RCC 7860 (cell line): ENCODE measurements at regions not wholly inside any gene's neighbourhood (a gene's known extent, or its start where the extent isn't known, plus 50 kb on each side); places are given as distances from the start of the nearest gene placed in this dataset.

Source experiments
- DNase-seq: peaks from one replicate; pipeline ENCODE4 v3.0.0-alpha.2; 2015; ENCODE audit warnings: low spot score
- FAIRE-seq: peaks from 2 replicates; lab custom pipeline; 2012; peaks lifted over from hg19 to GRCh38; lab: Jason Lieb, UNC

DNA sequence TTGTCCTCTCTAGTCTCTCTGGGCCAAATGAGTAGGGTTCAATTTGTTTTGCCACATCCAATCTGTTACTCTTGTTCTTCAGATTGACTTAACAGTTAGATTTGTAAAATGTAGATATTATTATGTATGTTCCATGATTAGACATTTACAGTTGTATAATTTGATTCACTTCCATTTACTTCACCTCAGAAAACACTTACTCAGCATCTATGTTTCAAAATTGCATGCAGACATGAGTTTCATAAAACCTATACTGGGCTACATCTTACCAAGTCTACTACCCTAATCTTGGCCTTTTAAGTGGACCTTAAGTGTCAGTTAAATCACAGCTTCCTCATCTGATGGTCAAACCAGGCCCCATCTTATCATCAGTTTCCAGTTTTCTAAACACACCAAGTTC, 1181.2 kb upstream of the CDH9 start:
- no peak for DNase-seq

DNA sequence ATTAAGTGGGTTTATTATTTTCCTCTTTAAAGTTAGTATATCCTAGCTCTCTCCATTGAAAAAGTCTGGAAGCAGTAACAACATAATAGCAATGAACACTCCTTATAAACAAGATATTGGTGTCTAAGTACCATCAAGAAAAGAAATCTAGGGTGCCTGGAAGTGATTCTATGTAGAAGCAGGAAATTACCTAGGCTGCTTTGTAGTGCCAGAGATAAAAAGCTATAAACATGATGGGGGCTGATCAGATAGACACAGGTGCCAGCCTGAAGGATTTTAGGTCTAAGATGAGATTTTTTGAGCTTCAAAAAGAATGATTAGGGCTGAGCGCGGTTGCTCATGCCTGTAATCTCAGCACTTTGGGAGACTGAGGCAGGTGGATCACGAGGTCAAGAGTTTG, 1179.3 kb upstream of the CDH9 start:
- FAIRE-seq = no peak
- DNase-seq = no peak

More for the DNA sequence above, 1181.2 kb upstream of the CDH9 start:
- no peak for FAIRE-seq

DNA sequence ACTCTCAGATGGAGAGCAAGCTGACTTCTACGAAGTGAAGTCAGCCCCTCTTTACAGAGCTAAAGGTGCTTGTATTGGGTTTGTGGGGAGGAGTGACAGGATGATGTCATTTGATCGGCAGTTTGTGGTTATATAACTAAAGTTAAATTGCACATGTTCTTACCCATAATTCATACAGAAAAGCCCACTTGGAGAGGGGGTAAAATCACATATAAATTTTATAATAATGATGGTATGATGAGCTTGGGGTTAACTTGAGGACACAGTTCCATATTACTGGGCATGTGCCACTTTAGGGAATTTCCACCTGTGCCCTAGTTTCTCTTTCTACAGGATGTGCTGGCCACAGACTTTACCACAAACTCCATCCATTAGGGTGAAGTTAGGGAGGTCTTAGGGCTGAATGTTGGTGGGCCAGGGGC, 1178.6 kb upstream of the CDH9 start:
- peak; percentile 59 for DNase-seq
- peak; percentile 4 for FAIRE-seq

DNA sequence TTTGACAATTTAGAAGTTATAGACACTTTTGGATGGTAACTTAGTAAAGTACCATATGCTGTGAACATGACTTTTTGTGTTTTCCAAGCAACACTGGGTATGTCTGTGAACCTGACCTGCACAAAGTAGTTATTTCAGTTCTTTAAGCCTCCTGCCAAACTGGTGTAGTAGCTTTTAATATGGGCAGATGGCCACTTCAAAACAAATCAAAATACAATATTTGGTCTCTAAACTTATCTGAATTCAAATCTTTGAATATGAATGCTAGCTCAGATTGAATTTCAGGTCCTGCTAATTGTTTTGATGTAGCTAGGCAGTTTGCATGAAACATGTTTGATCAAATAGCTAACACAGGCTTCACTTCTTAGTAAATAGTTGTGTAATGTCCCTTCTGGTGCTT, 1176.7 kb upstream of the CDH9 start:
- FAIRE-seq = no peak
- DNase-seq = no peak

DNA sequence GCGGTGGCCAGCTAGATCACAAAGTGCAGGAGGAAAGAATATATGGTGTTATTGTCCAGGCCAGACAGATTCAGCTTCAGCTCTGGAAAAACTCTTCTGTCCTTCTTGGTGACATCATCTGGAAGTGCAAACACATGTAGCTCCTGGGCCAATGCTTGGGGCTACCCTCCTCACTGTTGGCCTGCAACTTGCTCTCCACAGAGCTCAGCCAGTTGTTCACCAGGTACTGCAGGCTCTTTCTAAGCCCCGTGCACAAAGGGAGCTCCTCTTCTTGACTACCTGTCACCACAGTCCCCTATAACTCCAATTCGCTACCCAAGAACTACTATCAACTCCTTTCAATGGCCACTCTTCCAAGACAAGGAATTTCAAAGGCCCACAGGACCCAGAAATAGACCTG, 1175.9 kb upstream of the CDH9 start:
- DNase-seq (no peak), FAIRE-seq (no peak)

DNA sequence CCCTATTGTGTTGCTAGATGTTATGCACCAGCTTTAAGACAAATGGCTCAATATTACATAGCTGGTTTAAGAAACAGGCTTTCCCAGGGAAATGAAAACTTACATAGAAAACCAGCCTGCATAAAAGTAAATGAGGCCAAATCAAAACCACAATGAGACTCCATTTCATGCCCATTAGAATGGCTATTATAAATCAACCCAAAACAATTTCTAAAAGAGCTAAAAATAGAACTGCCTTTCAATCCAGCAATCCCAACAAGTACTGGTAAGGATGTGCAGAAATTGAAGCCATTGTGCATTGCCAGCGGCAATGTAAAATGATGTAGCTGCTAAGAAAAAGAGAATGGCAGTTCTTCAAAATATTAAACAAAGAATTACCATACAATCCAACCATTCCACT, 1170.0 kb upstream of the CDH9 start:
- no peak for DNase-seq

DNA sequence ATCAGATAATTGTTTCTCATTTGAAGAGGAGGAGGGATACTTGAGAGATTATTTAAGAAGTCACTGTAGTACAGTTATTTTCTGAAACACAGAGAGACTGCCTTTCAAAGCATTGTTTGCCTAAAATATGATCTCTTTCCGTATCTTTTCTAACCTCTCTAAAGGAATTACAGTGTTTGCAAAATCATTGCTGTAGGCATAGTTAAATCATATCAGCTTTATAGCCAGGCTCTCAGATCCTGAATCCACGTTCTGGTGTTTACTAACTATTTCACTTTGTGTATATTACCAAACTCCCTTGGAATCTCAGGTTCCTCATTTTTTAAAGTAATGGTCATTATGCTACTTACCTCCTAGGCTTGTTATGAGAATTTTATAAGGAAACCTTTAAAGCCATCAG, 1151.6 kb upstream of the CDH9 start:
- no peak for FAIRE-seq
- no peak for DNase-seq

More for the DNA sequence above, 1170.0 kb upstream of the CDH9 start:
- FAIRE-seq = no peak

DNA sequence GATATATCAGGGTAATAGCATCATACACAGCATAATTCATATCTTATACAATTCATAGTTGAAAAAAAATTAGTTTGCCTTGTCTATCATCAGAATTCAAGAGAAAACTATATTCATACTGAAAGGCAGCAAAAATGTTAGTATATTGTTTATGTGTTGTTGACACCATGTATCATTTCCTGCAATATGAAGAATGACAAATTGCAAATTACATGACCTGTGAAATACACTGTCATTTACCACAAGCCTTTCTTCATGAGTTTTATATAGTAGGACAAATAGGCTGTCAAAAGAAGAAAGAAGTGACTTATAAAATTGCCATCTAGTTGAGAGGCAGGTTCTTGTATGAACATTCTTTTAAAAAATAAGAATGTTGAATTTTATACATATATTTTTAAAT, 1136.3 kb upstream of the CDH9 start:
- no peak for FAIRE-seq
- DNase-seq = no peak

DNA sequence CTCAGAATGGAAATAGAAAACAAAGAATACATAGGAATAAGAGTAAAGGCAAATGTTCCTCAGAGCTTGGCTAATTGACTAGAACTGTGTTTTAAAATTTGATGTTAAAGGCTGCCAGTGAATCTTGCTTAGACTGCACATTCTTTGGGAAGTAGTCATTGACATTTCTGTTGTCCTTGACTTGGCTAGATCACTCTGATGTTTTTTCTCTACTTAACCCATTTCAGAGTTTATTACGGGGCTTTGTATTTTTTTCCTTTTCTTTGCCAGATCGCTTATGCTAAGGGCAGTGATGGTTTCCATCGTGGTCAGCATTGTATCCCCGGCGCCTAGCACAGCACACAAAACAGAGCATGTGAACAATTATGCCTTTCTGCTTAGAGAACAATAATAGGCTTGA, 1126.7 kb upstream of the CDH9 start:
- FAIRE-seq = no peak
- DNase-seq = peak; percentile 32

DNA sequence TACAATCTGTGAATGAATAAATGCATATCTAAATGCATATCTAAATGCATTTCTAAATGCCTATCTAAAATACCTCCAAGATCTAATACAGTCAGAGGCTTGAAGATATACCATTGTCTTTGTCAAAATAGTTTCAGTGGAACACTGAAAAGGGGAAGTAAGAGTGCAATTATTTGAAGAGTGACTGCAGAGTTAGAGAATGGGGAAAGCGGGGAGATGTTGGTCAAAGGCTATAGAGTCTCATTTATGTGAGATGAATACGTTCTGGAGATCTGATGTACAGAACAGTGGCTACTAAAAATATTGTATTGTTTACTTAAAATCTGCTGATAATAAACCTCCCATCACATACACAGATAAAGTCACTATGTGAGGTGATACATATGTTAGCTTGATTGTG, 1126.2 kb upstream of the CDH9 start:
- FAIRE-seq (no peak), DNase-seq (no peak)

DNA sequence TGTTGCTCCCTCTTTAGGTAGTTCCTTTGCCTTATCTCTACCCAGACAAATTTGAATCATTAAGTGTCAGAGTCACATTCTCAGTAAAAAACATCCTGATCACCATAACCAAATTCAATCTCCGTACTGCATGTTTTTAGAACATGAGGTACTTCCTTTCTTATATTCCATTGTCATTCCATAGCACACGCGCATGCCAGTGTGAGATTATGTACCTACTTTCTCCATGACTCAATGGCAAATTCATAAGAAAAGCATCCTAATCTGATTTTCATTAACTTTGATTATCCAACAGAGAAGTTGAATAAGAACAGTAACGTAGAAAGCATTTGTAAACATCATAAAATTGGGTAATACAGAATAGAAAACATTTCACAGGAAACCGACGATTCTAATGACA, 1118.6 kb upstream of the CDH9 start:
- DNase-seq (no peak), FAIRE-seq (no peak)

DNA sequence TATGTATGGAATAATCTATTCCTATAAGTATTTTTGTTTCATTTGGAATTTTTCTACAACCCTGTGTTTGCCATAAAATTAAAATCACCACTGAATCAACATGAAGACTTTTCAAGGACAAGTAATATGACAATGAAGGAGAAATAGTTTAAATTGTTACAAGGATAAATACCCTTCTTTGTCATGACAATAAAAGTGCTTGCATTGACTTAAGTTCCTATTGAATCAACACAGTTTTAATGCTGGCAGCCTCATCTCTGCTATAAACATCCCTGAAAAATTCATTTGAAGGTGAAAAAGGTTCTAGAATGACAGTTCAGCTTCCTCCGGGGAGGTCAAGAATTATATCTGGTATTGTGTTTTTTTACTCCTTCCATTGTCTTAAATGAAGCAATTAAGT, 1105.1 kb upstream of the CDH9 start:
- DNase-seq = no peak
- no peak for FAIRE-seq

DNA sequence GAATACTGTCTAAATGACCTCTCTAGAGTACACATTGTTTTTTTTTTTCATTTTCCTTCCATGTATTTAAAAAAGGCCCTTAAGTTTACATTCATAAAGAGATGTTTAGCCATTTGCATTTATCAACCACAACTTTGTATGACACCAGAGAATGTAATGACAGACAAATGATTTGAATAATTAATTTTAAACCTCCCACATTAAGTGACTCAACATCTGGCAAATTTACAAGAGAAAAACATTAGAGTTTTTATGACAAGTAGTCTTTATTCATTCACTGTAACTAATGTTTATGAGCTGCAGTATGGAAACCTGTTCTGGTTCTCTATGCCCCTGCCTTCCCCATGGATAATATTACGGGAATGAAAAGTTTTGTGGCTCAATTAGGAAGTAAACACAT, 1093.8 kb upstream of the CDH9 start:
- DNase-seq = no peak
- FAIRE-seq = no peak

DNA sequence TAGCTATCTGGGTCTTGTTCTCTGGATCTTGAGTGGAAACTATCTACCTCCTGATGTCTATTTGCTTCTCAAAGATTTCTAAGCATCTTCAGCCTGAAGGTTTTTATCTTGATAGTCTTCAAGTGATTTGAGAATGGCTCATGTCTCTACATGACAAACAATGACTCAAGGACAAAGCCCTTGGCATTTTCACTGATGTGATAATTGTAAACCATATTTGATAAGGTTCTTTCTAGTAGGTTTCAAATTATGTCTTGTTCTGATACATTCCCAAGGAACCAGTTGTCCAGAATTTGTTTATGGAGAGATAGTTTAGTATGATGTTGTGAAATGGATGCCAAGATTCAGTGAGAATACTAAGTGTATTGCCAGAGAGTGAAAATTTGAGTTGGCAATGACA, 1079.3 kb upstream of the CDH9 start:
- no peak for DNase-seq
- no peak for FAIRE-seq

DNA sequence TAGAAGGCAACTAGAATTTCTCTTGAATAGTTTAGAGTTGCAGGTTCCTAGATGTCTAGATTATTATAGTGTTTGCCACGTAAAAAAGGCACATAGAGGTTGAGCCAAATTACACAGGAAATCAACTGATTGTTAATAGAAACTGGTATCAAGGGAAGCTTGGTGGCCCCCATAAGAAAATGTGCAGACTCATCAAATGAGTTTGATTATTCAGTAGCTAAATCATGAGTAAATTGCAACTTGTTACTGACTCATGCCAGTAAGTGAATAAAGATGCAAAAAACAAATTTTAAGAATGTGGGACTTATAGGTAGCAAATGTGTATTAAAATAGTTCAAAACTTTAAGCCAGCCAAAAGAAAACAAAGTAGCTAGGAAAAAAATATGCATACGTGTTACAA, 1078.9 kb upstream of the CDH9 start:
- DNase-seq (no peak), FAIRE-seq (no peak)

DNA sequence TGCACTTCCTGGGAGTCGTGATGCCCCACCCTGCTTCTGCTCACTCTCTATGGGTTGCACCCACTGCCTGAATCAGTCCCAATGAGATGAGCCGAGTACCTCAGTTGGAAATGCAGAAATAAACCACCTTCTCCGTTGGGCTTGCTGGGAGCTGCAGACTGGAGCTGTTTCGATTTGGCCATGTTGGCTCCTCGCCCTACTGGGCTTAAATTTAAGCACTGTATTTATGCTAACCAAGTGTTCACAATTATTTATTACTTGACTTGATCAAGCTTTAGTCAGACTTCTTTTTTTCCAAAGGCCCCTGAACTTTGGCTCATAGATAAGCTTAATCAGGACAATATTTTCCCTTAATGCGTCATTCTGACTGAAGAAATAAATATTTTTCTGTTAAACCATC, 1072.4 kb upstream of the CDH9 start:
- no peak for FAIRE-seq
- DNase-seq = no peak

DNA sequence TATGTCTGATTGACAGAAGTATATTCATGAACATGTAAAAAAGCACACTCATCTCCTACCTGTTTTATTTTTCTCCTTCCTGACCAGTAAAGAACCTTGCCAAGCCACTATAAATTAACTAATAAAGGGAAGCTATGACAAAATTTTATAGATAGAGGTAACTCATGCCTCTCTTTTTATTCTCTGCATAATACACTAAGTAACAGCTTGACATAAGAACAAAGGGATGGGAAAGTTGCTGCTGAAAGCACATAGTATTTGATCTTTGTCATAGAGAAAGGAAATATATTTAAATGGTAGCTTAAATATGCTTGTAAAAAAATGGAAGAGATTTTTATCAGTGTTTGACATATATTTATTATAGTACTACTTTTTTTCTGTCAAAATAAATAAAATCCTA, 1065.7 kb upstream of the CDH9 start:
- no peak for DNase-seq

DNA sequence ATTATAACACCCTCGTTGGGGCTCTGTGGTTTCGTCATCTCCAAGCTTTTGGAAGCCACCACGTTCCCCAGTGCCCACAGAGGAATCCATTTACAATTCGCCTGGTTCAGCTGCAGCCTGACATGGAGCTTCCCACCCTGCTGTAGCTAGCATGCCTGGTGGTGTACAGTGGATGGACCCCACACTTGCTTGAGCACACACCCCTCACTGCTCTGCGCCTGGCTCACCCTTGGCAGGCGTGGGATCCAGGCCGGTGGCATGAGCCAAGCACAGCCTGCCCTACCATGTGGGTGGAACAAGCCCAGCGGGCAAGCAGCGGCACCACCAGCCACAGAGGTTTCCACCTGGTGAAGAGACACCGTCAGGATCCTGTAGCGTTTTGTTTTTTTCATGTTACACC, 1045.7 kb upstream of the CDH9 start:
- DNase-seq (no peak), FAIRE-seq (no peak)

More for the DNA sequence above, 1065.7 kb upstream of the CDH9 start:
- no peak for FAIRE-seq

DNA sequence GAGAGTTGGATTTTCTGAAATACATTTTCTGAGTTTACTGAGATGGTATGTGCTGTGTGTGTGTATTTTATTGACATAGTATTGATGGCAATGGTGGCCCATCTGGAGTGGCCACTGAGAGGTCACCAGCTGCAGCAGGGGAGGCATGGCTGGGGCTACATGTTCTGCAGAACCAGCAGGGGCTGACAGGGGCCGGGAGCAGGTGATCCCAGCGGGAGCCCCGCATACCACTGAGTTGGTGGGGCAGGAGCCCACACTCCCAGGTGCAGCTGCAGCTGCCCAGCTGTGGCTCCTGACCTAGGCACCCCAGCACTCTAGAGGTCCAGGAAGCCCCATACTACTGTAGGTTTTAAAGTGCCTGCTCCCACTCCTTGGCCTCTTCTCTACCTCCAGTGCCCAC, 1044.2 kb upstream of the CDH9 start:
- FAIRE-seq (no peak), DNase-seq (no peak)

DNA sequence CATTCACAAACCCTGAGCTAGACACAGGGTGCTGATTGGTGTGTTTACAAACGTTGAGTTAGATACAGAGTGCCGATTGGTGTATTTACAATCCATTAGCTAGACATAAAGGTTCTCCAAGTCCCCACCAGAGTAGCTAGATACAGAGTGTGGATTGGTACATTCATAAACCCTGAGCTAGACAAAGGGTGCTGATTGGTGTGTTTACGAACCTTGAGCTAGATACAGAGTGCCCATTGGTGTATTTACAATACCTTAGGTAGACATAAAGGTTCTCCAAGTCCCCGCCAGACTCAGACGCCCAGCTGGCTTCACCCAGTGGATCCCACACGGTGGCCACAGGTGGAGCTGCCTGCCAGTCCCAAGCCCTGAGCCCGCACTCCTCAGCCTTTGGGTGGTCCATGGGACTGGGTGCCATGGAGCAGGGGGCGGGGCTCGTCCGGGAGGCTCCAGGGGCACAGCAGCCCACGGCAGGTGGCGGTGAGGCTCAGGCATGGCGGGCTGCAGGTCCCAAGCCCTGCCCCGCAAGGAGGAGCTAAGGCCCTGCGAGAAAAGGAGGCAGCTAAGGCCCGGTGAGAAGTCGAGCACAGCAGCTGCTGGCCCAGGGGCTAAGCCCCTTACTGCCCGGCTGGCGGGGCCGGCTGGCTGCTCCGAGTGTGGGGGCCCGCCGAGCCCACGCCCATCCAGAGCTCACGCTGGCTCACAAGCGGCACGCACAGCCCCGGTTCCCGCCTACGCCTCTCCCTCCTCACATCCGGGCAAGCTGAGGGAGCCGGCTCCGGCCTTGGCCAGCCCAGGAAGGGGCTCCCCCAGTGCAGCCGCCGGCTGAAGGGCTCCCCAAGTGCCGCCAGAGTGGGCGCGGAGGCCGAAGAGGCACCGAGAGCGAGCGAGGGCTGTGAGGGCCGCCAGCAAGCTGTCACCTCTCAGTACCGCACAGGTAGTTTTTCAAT, 1039.2 kb upstream of the CDH9 start:
- FAIRE-seq = no peak
- no peak for DNase-seq

DNA sequence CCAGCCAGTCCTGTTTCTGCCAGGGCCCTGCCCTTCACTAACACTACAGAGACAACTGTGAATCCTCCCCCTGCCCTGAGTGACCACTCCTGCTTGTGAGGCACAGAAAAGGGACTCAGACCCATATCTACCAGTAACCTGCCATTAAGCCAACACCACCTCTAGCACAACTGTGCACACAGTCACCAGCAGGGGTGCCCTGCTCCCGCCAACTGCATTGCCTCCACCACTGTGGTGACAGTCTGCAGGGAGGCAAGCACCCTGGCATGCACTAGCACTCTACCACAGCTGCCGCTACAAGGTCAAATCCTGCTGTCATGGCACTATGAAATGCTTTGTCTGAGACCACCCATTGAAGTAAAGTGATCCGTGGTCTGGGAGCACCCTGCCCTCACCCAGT, 1028.5 kb upstream of the CDH9 start:
- FAIRE-seq (no peak), DNase-seq (no peak)

DNA sequence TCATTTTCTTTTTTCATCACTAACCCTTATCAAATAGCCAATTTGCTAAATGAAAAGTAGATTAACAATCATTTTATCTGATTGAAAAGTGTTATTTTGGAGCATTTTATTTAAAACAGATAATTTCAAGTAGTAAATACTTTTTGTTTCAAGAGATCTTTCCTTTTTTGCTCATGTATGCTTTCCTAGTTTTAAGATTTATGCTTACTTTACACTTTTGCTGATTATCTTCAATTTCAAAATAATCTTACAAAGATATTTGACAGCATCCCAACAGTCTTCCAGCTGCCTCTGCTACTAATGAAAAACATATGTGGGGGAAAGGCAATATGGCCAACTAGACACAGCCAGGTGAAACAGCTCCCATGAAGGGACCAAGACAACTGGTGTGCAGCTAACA, 1027.3 kb upstream of the CDH9 start:
- FAIRE-seq (peak; percentile 22), DNase-seq (no peak)

DNA sequence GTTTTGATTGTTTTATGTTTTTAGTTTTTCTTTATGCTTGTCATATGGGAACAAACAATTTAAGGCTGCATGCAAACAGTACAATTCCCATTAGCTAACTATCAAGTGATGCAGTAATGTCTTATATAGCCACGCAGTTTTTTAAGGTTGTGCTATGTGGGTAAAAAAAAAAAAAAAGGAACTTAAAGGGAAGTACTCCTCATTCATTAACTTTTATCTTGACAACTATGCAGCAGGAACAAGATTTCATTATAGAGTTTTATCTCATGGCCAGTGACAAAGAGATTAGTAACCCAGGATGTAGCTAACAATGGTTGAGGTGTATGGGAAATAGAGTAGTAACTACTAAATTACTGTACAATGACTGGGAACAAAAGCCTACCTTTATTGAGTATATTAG, 1008.2 kb upstream of the CDH9 start:
- DNase-seq = no peak
- no peak for FAIRE-seq
